GM12878 (cell line): ENCODE measurements at regions not wholly inside any gene's neighbourhood (a gene's known extent, or its start where the extent isn't known, plus 50 kb on each side); places are given as distances from the start of the nearest gene placed in this dataset.
A peak's percentile ranks its signal among the peaks of the same experiment; 100 is the strongest.
"Not testable (repeated sequence)": the region's sequence is repeated elsewhere in the genome, so short reads cannot be mapped to it uniquely, and the experiment has no call there.

Experiments
- ATAC-seq: fragments of 200-7000 bp; cut with Tn5 transposase; 3 replicates; pipeline ENCODE4 v1.9.1; 2020; ENCODE audit warnings: mild to moderate bottlenecking, moderate library complexity
- BruUV-seq: library from RNA; stranded (reverse); fragments of 400-500 nt; replicated peaks from 2 replicates; lab custom pipeline; 2021; lab: Mats Ljungman, UMichigan
- CTCF ChIA-PET: fragments of 300-600 bp; sonication (Branson Sonifier 250); formaldehyde crosslinking; extraction: SDS; loops from one replicate; lab custom pipeline; 2021; ENCODE audit warnings: inconsistent platforms; lab: Yijun Ruan, JAX
- POLR2A ChIA-PET: fragments of 350-600 bp; formaldehyde crosslinking; extraction: SDS; loops from one replicate; lab custom pipeline; 2021; ENCODE audit warnings: inconsistent platforms; lab: Charles Lee
- RAD21 ChIA-PET: fragments of 300-600 bp; sonication (Branson Sonifier 250); formaldehyde crosslinking; loops from one replicate; lab custom pipeline; 2023; ENCODE audit warnings: antibody characterized with exemption; ENCODE audit not compliant: unreplicated experiment; lab: Charles Lee
- SMC1A ChIA-PET: fragments of 300-600 bp; sonication (Branson Sonifier 250); formaldehyde crosslinking; loops from one replicate; lab custom pipeline; 2023; ENCODE audit not compliant: unreplicated experiment, uncharacterized antibody; lab: Charles Lee
- DNase-seq: peaks from one replicate; pipeline ENCODE4 v3.0.0-alpha.2; 2011; ENCODE audit warnings: low read depth, low spot score
- FAIRE-seq: peaks from 3 replicates; lab custom pipeline; 2011; peaks lifted over from hg19 to GRCh38; lab: Jason Lieb, UNC
- H2AFZ ChIP-seq: 2 replicates; pipeline ENCODE4 v1.6.0; 2011; ENCODE audit warnings: low read depth, low read length, control low read depth; ENCODE audit not compliant: control insufficient read depth
- H3K27ac ChIP-seq: 2 replicates; pipeline ENCODE4 v1.5.1; 2011; ENCODE audit warnings: control low read depth; ENCODE audit not compliant: control insufficient read depth, insufficient read depth
- H3K27me3 ChIP-seq, 2 experiments: replicated peaks in 1 of 2; 2 replicates each; pipeline versions ENCODE4 v1.6.0 to v1.6.1; 2011; ENCODE audit warnings: low read length in 1 of 2; ENCODE audit not compliant: control insufficient read depth in 2 of 2, insufficient read depth in 2 of 2
- H3K36me3 ChIP-seq, 2 experiments: 2 replicates each; pipeline ENCODE4 v1.5.1; 2011; ENCODE audit warnings: low read length in 1 of 2; ENCODE audit not compliant: control insufficient read depth in 2 of 2, insufficient read depth in 2 of 2
- H3K4me1 ChIP-seq: 2 replicates; pipeline ENCODE4 v1.6.1; 2011; ENCODE audit warnings: mild to moderate bottlenecking, low read length, moderate library complexity, mixed read lengths; ENCODE audit not compliant: control insufficient read depth, insufficient read depth
- H3K4me2 ChIP-seq: 2 replicates; pipeline ENCODE4 v1.6.0; 2011; ENCODE audit warnings: control low read depth; ENCODE audit not compliant: control insufficient read depth, insufficient read depth
- H3K4me3 ChIP-seq: fragments of 200-600 bp; sonication (generic); 2 replicates; pipeline ENCODE4 v1.5.1; 2016
- H3K79me2 ChIP-seq: 2 replicates; pipeline ENCODE4 v1.6.0; 2011; ENCODE audit warnings: low read length; ENCODE audit not compliant: control insufficient read depth, insufficient read depth
- H3K9ac ChIP-seq: 2 replicates; pipeline ENCODE4 v1.8.0; 2011; ENCODE audit warnings: low read length, control low read depth, mixed read lengths; ENCODE audit not compliant: control insufficient read depth, insufficient read depth
- H3K9me3 ChIP-seq: replicated peaks from 3 replicates; pipeline ENCODE4 v1.5.1; 2011; ENCODE audit warnings: mild to moderate bottlenecking, low read length; ENCODE audit not compliant: control insufficient read depth, insufficient read depth
- H4K20me1 ChIP-seq: 2 replicates; pipeline ENCODE4 v1.6.0; 2011; ENCODE audit not compliant: control insufficient read depth, insufficient read depth
- WGBS: methylation state at CpG from one replicate; pipeline ENCODE4 v1.1.6; 2016; ENCODE audit warnings: low lambda C conversion rate; ENCODE audit not compliant: insufficient replicate concordance, insufficient coverage; ENCODE audit errors: missing lambda C conversion rate; 5-methylcytosine and 5-hydroxymethylcytosine counted together
- in situ Hi-C: fragments of 300-500 bp; cut with MboI; formaldehyde crosslinking; loops from 9 replicates; pipeline ENCODE4 v1.14.3; 2018; ENCODE audit warnings: mixed read lengths
- intact Hi-C: fragments of 100-400 bp; cut with micrococcal nuclease; formaldehyde crosslinking; loops from one replicate; pipeline ENCODE4 v1.14.2; 2022; ENCODE audit not compliant: unreplicated experiment

DNA sequence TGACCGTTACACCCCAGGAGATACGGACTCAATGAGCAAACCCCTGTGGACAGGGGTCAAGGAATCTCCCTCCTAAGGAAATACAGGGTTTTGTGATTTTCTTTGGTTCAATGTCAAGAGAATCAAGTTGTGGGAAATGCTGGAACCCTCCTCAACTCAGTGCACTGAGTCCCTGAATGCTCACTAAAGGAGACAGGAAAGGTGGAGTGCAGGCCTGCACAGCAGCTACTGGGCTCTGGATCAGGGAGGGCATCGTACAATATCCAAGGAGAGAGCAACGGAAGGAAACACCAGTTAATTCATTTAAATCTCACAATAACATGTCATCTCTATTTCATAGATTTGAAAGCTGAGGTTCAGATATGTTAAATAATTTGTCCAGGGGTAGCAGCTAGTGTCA lies 263.5 kb upstream of the PLGLB1 start:
- H3K9ac ChIP-seq, BruUV-seq, H3K4me1 ChIP-seq, H3K9me3 ChIP-seq, RAD21 ChIA-PET, H3K4me3 ChIP-seq, H3K27ac ChIP-seq, POLR2A ChIA-PET, H2AFZ ChIP-seq, H3K27me3 ChIP-seq, ATAC-seq, FAIRE-seq, H4K20me1 ChIP-seq, DNase-seq, in situ Hi-C loops, intact Hi-C loops, H3K4me2 ChIP-seq, H3K36me3 ChIP-seq, CTCF ChIA-PET, SMC1A ChIA-PET, H3K79me2 ChIP-seq: not testable (repeated sequence)
- WGBS = 51% methylated on average over 3 of the region's 4 CpGs

DNA sequence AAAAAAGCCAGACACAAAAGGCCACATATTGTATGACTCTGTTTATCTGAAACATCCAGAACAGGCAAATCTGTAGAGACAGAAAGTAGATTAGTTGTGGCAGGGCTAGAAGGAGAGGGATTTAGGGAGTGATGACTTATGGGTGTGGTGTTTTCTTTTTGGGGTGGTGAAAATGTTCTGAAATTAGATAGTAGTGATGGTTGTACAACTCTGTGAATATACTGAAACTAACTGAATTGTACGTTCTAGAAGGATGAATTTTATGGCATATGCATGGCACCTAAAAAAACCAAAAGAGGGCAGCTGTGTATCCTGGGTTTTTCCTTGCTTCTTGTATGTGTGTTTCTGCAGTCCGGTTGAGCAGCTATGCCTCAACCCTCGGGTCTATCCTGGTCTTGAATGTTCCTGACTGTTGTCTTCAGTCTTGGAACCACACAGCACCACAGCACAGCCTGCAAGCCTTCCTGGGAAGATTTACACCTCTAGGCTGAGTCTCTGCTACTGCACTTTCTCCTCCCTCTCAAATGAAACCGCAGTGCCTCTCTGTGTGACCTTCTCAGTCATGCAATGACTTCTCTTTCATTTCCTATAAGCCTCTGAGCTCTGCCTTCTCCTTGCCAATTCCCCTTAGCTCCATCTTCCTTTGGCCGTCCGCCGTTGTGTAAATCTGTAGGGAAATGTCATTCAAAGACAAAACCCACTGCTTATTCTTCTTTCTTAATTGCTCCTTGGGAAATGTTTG lies 269.1 kb upstream of the PLGLB1 start:
- BruUV-seq, H3K4me1 ChIP-seq, H2AFZ ChIP-seq, H4K20me1 ChIP-seq, POLR2A ChIA-PET, H3K27ac ChIP-seq, SMC1A ChIA-PET, H3K4me3 ChIP-seq, H3K9ac ChIP-seq, in situ Hi-C loops, intact Hi-C loops, RAD21 ChIA-PET, H3K27me3 ChIP-seq, CTCF ChIA-PET, H3K79me2 ChIP-seq, H3K4me2 ChIP-seq, H3K9me3 ChIP-seq, H3K36me3 ChIP-seq, DNase-seq: not testable (repeated sequence)
- WGBS = 0% methylated on average over 5 of the region's 7 CpGs
- peak; percentile 31 for FAIRE-seq
- peak; percentile 68 for ATAC-seq

- H3K27me3 ChIP-seq, H2AFZ ChIP-seq, in situ Hi-C loops, H3K4me1 ChIP-seq, H3K9me3 ChIP-seq, H4K20me1 ChIP-seq, H3K4me3 ChIP-seq, H3K79me2 ChIP-seq, RAD21 ChIA-PET, POLR2A ChIA-PET, H3K27ac ChIP-seq, intact Hi-C loops, H3K36me3 ChIP-seq, SMC1A ChIA-PET, H3K9ac ChIP-seq, FAIRE-seq, DNase-seq, BruUV-seq, CTCF ChIA-PET: not testable (repeated sequence)
- 38% methylated on average over 6 of the region's 7 CpGs for WGBS
- 0 out of 2 replicates have a peak overlapping the region, but pooled peaks have one; percentile 17 for H3K4me2 ChIP-seq
- ATAC-seq = peak; percentile 56
These were observed 270.0 kb upstream of the PLGLB1 start for GRCh38 chr2:87291400-87292200.
